Stomach (tissue), 4 donors: ENCODE measurements at regions not wholly inside any gene's neighbourhood (a gene's known extent, or its start where the extent isn't known, plus 50 kb on each side); places are given as distances from the start of the nearest gene placed in this dataset.

Experiments
- CTCF ChIP-seq, 7 experiments: fragments of 450-650 bp in 4 of 7; fragments of 200-600 bp in 3 of 7; sonication (generic) in 3 of 7; IDR thresholded peaks; one replicate each; pipeline ENCODE4 v1.5.1; 2016 to 2019; ENCODE audit warnings: antibody characterized with exemption in 7 of 7, control low read depth in 2 of 7, mild to moderate bottlenecking in 1 of 7
- EP300 ChIP-seq: sonication (generic); formaldehyde crosslinking; IDR thresholded peaks from one replicate; pipeline ENCODE4 v1.6.1; 2017; ENCODE audit warnings: antibody characterized with exemption
- POLR2A ChIP-seq, 4 donors: fragments of 450-650 bp; IDR thresholded peaks; one replicate each; pipeline ENCODE4 v1.6.1; 2016; ENCODE audit warnings: antibody characterized with exemption in 4 of 4, control low read depth in 2 of 4, mild to moderate bottlenecking in 1 of 4, moderate library complexity in 1 of 4
- POLR2AphosphoS5 ChIP-seq, 3 donors: sonication (generic); formaldehyde crosslinking; IDR thresholded peaks; one replicate each; pipeline ENCODE4 v1.6.1; 2016; ENCODE audit warnings: antibody characterized with exemption in 3 of 3

- TF ChIP-seq CTCF (IDR thresholded peaks at IDR 0.05) = no peak
- no peak for TF ChIP-seq POLR2AphosphoS5 (IDR thresholded peaks at IDR 0.05)
- no peak for TF ChIP-seq POLR2A (IDR thresholded peaks at IDR 0.05)
- TF ChIP-seq EP300 = no peak
Observed at GRCh38 chr5:93072831-93073459, 508.1 kb downstream of the NR2F1-AS1 start.
